ENCODE measurements at regions not wholly inside any gene's neighbourhood (a gene's known extent, or its start where the extent isn't known, plus 50 kb on each side); places are given as distances from the start of the nearest gene placed in this dataset.

GRCh38 chr6:6769466-6769865 is 180.9 kb downstream of the LY86 start:
- dilution Hi-C loops (cut with MboI; ENCODE audit: extremely low pct_ligation_motif_present, low sequenced_read_pairs), result no loop called here
- no TSS peak for BruUV-seq (replicated peaks)
- CTCF ChIA-PET, result interaction anchor here (1.0 to 1.4 kb wide), 2 partner anchors 10 to 11 kb away, joined by 4 read pairs; no protein-coding TSS in a partner anchor

GRCh38 chr6:6771224-6771945 is 182.9 kb downstream of the LY86 start:
- no peaks in the 10 kb centered on the region for H3K9me3 ChIP-seq (replicated peaks; ENCODE audit: control insufficient read depth, insufficient read depth, low read length)
- dilution Hi-C loops (cut with MboI; ENCODE audit: extremely low pct_ligation_motif_present, low sequenced_read_pairs), result no loop called here
- intact Hi-C loops (cut with micrococcal nuclease), result no loop called here
- no peak overlapping the region for H3K9ac ChIP-seq (replicated peaks; ENCODE audit: extremely low read depth, insufficient read depth, low read length)
- CTCF ChIA-PET, result no interaction called here
- no peaks in the 10 kb centered on the region for H3K9me1 ChIP-seq (replicated peaks; ENCODE audit: control insufficient read depth, extremely low read depth, insufficient read depth, low read length)
- no peak overlapping the region for H3K4me3 ChIP-seq (replicated peaks in 1 of 3; ENCODE audit: insufficient read depth in 1 of 3, low read depth in 1 of 3, low read length in 3 of 3)
- no peak overlapping the region for H2AFZ ChIP-seq (ENCODE audit: low read depth, low read length)
- no peak for DNase-seq (ENCODE audit: low read depth, low spot score)
- FAIRE-seq, result no peak
- no peaks in the 10 kb centered on the region for H4K20me1 ChIP-seq (replicated peaks; ENCODE audit: control insufficient read depth, extremely low read depth, insufficient read depth, low read length)
- BruUV-seq (replicated peaks), result no TSS peak
- no peak for TF ChIP-seq MAX (IDR thresholded peaks at IDR 0.05; ENCODE audit: insufficient read depth, insufficient read length)
- TF ChIP-seq MYC (IDR thresholded peaks at IDR 0.05; ENCODE audit: low read depth, low read length), result no peak
- no peak for TF ChIP-seq JUN (IDR thresholded peaks at IDR 0.05; ENCODE audit: borderline replicate concordance, insufficient read depth, insufficient read length, low read depth)
- no peak for TF ChIP-seq EZH2 (IDR thresholded peaks at IDR 0.05; ENCODE audit: borderline replicate concordance, low read depth, low read length, severe bottlenecking)
- TF ChIP-seq FOS (IDR thresholded peaks at IDR 0.05; ENCODE audit: borderline replicate concordance, insufficient read depth, low read length), result no peak
- TF ChIP-seq GATA2 (IDR thresholded peaks at IDR 0.05; ENCODE audit: insufficient read depth, insufficient read length, low read depth, low read length), result no peak
- no peak for TF ChIP-seq POLR2A (IDR thresholded peaks at IDR 0.05; ENCODE audit: low read depth, low read length)
- TF ChIP-seq POLR2AphosphoS5 (IDR thresholded peaks at IDR 0.05; ENCODE audit: insufficient read depth, low read depth, low read length), result no peak
- TF ChIP-seq, protein P1, sequence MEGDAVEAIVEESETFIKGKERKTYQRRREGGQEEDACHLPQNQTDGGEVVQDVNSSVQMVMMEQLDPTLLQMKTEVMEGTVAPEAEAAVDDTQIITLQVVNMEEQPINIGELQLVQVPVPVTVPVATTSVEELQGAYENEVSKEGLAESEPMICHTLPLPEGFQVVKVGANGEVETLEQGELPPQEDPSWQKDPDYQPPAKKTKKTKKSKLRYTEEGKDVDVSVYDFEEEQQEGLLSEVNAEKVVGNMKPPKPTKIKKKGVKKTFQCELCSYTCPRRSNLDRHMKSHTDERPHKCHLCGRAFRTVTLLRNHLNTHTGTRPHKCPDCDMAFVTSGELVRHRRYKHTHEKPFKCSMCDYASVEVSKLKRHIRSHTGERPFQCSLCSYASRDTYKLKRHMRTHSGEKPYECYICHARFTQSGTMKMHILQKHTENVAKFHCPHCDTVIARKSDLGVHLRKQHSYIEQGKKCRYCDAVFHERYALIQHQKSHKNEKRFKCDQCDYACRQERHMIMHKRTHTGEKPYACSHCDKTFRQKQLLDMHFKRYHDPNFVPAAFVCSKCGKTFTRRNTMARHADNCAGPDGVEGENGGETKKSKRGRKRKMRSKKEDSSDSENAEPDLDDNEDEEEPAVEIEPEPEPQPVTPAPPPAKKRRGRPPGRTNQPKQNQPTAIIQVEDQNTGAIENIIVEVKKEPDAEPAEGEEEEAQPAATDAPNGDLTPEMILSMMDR (IDR thresholded peaks at IDR 0.05; ENCODE audit: extremely low read depth in 1 of 2, insufficient read depth in 1 of 2, low read depth in 1 of 2, low read length in 2 of 2), result no peak
- no peaks in the 10 kb centered on the region for H3K36me3 ChIP-seq (ENCODE audit: control insufficient read depth in 2 of 2, extremely low read depth in 1 of 2, insufficient read depth in 2 of 2, low read length in 2 of 2)
- no peak overlapping the region for H3K27ac ChIP-seq (ENCODE audit: insufficient read depth, low read depth, low read length)
- peaks cover under 1 to 7% of the 10 kb centered on the region in 2 experiments for H3K27me3 ChIP-seq (ENCODE audit: control insufficient read depth in 2 of 2, insufficient read depth in 2 of 2, low read length in 2 of 2)
- no peaks in the 10 kb centered on the region for H3K79me2 ChIP-seq (ENCODE audit: control insufficient read depth, insufficient read depth, low read length)
- H3K4me1 ChIP-seq (ENCODE audit: control insufficient read depth, extremely low read depth, insufficient read depth, low read length), result no peaks in the 10 kb centered on the region
- no peak overlapping the region for H3K4me2 ChIP-seq (ENCODE audit: insufficient read depth, low read length)
- POLR2A ChIA-PET, result no interaction called here

More at GRCh38 chr6:6769466-6769865, 180.9 kb downstream of the LY86 start:
- POLR2A ChIA-PET, result no interaction called here
- no peak overlapping the region for H3K4me3 ChIP-seq (replicated peaks in 1 of 3; ENCODE audit: insufficient read depth in 1 of 3, low read depth in 1 of 3, low read length in 3 of 3)
- H3K36me3 ChIP-seq (ENCODE audit: control insufficient read depth in 2 of 2, extremely low read depth in 1 of 2, insufficient read depth in 2 of 2, low read length in 2 of 2), result no peaks in the 10 kb centered on the region
- no peaks in the 10 kb centered on the region for H3K27me3 ChIP-seq (ENCODE audit: control insufficient read depth in 2 of 2, insufficient read depth in 2 of 2, low read length in 2 of 2)
- no peak for FAIRE-seq
- H3K4me2 ChIP-seq (ENCODE audit: insufficient read depth, low read length), result no peak overlapping the region
- no peaks in the 10 kb centered on the region for H3K79me2 ChIP-seq (ENCODE audit: control insufficient read depth, insufficient read depth, low read length)
- no peaks in the 10 kb centered on the region for H3K9me1 ChIP-seq (replicated peaks; ENCODE audit: control insufficient read depth, extremely low read depth, insufficient read depth, low read length)
- no peaks in the 10 kb centered on the region for H3K4me1 ChIP-seq (ENCODE audit: control insufficient read depth, extremely low read depth, insufficient read depth, low read length)
- H4K20me1 ChIP-seq (replicated peaks; ENCODE audit: control insufficient read depth, extremely low read depth, insufficient read depth, low read length), result no peaks in the 10 kb centered on the region
- H2AFZ ChIP-seq (ENCODE audit: low read depth, low read length), result no peak overlapping the region
- H3K9me3 ChIP-seq (replicated peaks; ENCODE audit: control insufficient read depth, insufficient read depth, low read length), result no peaks in the 10 kb centered on the region
- intact Hi-C loops (cut with micrococcal nuclease), result no loop called here
- no peak overlapping the region for H3K27ac ChIP-seq (ENCODE audit: insufficient read depth, low read depth, low read length)
- TF ChIP-seq JUN (IDR thresholded peaks at IDR 0.05; ENCODE audit: borderline replicate concordance, insufficient read depth, insufficient read length, low read depth), result no peak
- no peak for DNase-seq (ENCODE audit: low read depth, low spot score)
- H3K9ac ChIP-seq (replicated peaks; ENCODE audit: extremely low read depth, insufficient read depth, low read length), result no peak overlapping the region
